ENCODE measurements at regions not wholly inside any gene's neighbourhood (a gene's known extent, or its start where the extent isn't known, plus 50 kb on each side); places are given as distances from the start of the nearest gene placed in this dataset.

DNA sequence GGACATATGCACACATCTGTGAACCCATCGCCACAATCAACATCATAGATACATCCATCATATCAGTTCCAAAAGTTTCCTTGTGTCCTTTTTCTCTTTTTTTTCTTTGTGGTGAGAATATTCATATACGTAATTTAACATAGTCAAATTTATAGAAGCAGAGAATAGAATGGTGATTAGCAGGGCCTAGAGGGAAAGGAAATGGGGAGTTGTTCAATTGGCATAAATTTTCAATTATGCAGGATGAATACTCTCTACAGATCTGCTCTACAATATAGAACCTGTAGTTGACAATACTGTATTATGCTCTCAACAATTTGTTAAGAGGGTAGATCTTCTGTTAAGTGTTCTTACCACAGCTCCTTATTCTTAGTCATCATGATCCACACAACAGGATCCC, 413.2 kb downstream of the SHISA9 start:
- H3K27me3 ChIP-seq (ENCODE audit: control insufficient read depth in 1 of 2, insufficient read depth in 2 of 2, low read length in 2 of 2): no peaks in the 10 kb centered on the region
- no peak overlapping the region for H3K27ac ChIP-seq (ENCODE audit: low read length)
- no peaks in the 10 kb centered on the region for H3K9me3 ChIP-seq (ENCODE audit: control insufficient read depth in 2 of 2, low read length in 2 of 2)
- H3K36me3 ChIP-seq (ENCODE audit: control insufficient read depth in 2 of 2, insufficient read depth in 2 of 2, low read length in 2 of 2): no peaks in the 10 kb centered on the region
- no peak overlapping the region for H3K9ac ChIP-seq (ENCODE audit: low read length in 2 of 2)
- H3K4me3 ChIP-seq (ENCODE audit: low read length in 2 of 2): no peak overlapping the region
- H3K4me1 ChIP-seq (ENCODE audit: control insufficient read depth, insufficient read depth, low read length): no peaks in the 10 kb centered on the region

DNA sequence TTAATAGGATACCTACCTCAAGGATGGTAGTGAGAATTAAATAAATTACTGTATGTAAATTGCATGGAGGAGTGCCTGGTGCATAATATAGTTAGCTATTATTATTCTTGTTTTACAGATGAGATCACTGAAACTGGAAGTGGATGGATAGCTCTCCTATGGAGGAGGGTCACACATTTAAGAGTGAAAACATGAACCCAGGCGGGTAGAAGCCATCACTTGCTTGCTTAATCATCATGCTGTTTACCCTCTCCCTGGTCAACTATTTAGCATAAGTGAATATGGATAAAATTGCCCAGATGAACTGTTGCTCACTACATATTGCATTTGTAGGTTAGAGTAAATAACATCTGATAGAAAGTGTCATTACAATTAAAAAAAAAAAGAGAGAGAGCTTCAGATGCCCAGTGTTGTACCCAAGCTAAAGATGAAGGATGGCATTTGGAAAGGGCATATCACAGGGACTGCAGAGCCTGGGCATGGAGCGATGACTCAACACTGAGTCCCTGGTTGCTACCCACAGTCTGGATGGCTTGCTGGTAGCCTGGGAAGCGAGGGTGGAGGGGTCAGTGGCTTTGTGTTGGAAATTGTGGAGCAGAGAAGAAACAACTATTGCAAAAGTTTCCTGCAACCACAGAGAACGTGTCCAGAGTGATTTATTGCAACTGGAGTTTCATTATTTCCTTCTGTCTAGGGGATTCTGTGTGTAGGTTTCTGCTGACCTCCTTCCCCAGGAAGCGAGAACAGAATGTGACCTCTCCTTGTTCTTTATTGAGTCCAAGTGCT, 414.4 kb downstream of the SHISA9 start:
- Histone ChIP-seq H3K36me3 (ENCODE audit: control insufficient read depth in 2 of 2, insufficient read depth in 2 of 2, low read length in 2 of 2) (no peaks in the 10 kb centered on the region), H3K9me3 (ENCODE audit: control insufficient read depth in 2 of 2, low read length in 2 of 2) (no peaks in the 10 kb centered on the region), H3K9ac (ENCODE audit: low read length in 2 of 2) (no peak overlapping the region), H3K27ac (ENCODE audit: low read length) (no peak overlapping the region), H3K27me3 (ENCODE audit: control insufficient read depth in 1 of 2, insufficient read depth in 2 of 2, low read length in 2 of 2) (no peaks in the 10 kb centered on the region), H3K4me1 (ENCODE audit: control insufficient read depth, insufficient read depth, low read length) (no peaks in the 10 kb centered on the region), H3K4me3 (ENCODE audit: low read length in 2 of 2) (no peak overlapping the region)

DNA sequence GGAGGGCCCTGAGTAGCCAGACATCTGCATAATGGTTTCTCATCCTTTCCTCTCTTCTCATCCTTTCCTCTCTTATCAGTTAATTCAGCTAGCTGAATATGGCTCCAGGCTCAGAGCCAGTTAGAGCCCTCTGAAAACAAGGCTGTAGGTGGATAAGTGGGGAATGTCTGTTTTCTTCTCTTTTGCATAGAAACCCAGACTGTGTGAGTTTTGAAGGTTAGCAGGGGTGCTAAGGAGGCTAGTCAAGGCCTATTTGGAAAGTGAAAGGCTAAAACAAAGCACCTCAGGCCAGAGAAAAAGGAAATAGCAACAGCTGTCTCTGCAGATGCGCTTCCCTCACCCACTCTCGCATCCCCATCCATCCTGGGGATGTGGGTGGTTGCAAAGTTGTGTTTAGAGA, 420.9 kb downstream of the SHISA9 start:
- Histone ChIP-seq H3K9ac (ENCODE audit: low read length in 2 of 2) (no peak overlapping the region), H3K27ac (ENCODE audit: low read length) (no peak overlapping the region), H3K27me3 (ENCODE audit: control insufficient read depth in 1 of 2, insufficient read depth in 2 of 2, low read length in 2 of 2) (no peaks in the 10 kb centered on the region), H3K9me3 (ENCODE audit: control insufficient read depth in 2 of 2, low read length in 2 of 2) (no peaks in the 10 kb centered on the region), H3K4me3 (ENCODE audit: low read length in 2 of 2) (no peak overlapping the region), H3K36me3 (ENCODE audit: control insufficient read depth in 2 of 2, insufficient read depth in 2 of 2, low read length in 2 of 2) (no peaks in the 10 kb centered on the region), H3K4me1 (ENCODE audit: control insufficient read depth, insufficient read depth, low read length) (no peaks in the 10 kb centered on the region)

DNA sequence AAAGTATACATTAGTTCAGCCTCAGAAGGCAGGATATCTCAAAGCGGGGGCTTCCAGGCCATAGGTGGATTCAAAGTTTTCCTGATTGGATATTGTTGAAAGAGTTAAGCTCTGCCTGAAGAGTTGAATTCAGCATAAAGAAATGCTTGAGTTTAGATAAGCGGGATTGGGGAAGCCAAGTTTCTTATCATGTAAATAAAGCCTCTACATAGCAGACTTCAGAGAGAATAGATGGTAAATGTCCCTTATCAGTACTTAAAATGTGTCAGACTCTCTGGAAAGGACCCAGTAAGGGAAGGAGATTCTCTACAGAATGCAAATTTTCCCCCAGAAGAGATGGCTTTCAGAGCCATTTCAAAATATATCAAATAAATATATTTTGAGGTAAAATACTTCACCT, 423.5 kb downstream of the SHISA9 start:
- Histone ChIP-seq H3K4me1 (ENCODE audit: control insufficient read depth, insufficient read depth, low read length) (no peaks in the 10 kb centered on the region), H3K9me3 (ENCODE audit: control insufficient read depth in 2 of 2, low read length in 2 of 2) (no peaks in the 10 kb centered on the region), H3K27me3 (ENCODE audit: control insufficient read depth in 1 of 2, insufficient read depth in 2 of 2, low read length in 2 of 2) (no peaks in the 10 kb centered on the region), H3K27ac (ENCODE audit: low read length) (no peak overlapping the region), H3K36me3 (ENCODE audit: control insufficient read depth in 2 of 2, insufficient read depth in 2 of 2, low read length in 2 of 2) (no peaks in the 10 kb centered on the region), H3K4me3 (ENCODE audit: low read length in 2 of 2) (no peak overlapping the region), H3K9ac (ENCODE audit: low read length in 2 of 2) (no peak overlapping the region)

DNA sequence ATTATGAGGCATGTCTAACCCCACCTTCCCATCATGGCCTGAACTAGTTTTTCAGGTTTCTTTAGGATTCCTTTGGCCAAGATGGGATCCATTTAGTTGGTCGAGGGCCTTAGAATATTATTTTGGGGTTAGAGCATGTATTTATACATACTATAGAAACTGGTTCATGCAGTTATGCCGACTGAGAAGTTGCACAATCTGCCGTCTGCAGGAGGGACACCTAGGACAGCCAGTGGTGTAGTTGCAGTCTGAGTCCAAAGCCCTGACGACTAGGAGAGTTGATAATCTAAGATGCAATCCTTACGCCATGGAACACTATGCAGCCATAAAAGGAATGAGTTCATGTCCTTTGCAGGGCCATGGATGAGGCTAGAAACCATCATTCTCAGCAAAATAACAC, 424.0 kb downstream of the SHISA9 start:
- H3K27ac ChIP-seq (ENCODE audit: low read length): no peak overlapping the region
- no peak overlapping the region for H3K4me3 ChIP-seq (ENCODE audit: low read length in 2 of 2)
- no peak overlapping the region for H3K9ac ChIP-seq (ENCODE audit: low read length in 2 of 2)
- H3K36me3 ChIP-seq (ENCODE audit: control insufficient read depth in 2 of 2, insufficient read depth in 2 of 2, low read length in 2 of 2): no peaks in the 10 kb centered on the region
- no peaks in the 10 kb centered on the region for H3K4me1 ChIP-seq (ENCODE audit: control insufficient read depth, insufficient read depth, low read length)
- no peaks in the 10 kb centered on the region for H3K27me3 ChIP-seq (ENCODE audit: control insufficient read depth in 1 of 2, insufficient read depth in 2 of 2, low read length in 2 of 2)
- no peaks in the 10 kb centered on the region for H3K9me3 ChIP-seq (ENCODE audit: control insufficient read depth in 2 of 2, low read length in 2 of 2)

DNA sequence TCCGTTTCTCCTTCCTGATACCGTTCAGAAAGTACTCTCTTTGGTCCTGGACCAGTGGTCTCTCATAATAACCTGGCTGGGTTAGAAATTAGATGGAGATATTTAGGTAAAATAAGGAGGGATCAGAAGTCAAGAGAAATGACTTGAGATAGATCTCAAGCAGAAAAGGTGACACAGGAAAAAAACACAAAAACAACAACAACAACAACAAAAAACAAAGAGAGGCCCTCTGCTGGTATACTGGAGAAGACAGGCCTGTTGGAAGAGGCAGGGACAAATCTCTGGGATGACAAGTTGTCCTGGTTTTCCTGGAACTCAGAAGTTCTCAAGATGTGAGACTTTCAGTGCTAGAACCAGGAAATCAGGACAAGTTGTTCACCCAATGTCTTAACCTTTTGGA, 430.5 kb downstream of the SHISA9 start:
- Histone ChIP-seq H3K36me3 (ENCODE audit: control insufficient read depth in 2 of 2, insufficient read depth in 2 of 2, low read length in 2 of 2) (no peaks in the 10 kb centered on the region), H3K4me1 (ENCODE audit: control insufficient read depth, insufficient read depth, low read length) (no peaks in the 10 kb centered on the region), H3K9me3 (ENCODE audit: control insufficient read depth in 2 of 2, low read length in 2 of 2) (no peaks in the 10 kb centered on the region), H3K27ac (ENCODE audit: low read length) (no peak overlapping the region), H3K4me3 (ENCODE audit: low read length in 2 of 2) (no peak overlapping the region), H3K27me3 (ENCODE audit: control insufficient read depth in 1 of 2, insufficient read depth in 2 of 2, low read length in 2 of 2) (peaks cover 0 to 2% of the 10 kb centered on the region in 2 donors), H3K9ac (ENCODE audit: low read length in 2 of 2) (no peak overlapping the region)

DNA sequence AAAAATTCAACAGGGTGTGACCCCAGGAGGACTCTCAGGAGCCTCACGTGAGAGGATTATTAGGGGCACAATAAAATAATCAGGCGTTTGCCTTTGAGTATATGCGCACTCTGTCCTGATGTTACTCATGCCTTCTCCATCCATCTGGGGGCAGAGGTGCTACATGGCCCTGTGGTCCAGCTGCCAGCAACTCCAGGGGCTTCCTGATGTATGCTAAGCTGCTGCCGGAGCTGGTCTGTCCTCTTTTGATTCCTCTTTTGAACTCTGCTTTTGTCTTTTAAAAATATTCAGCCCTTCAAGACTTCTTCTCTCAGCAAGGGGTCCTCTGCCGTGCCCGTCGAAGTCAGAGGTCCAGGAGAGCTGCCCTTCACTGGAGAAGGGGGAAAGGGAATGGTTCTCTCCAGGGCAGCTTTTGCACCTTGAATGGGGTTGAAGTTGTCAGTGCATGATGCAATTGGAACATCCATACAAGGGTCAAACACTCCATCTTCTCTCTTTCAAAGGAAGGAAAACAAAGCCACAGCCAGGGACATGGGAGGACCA, 431.4 kb downstream of the SHISA9 start:
- H3K27ac ChIP-seq (ENCODE audit: low read length): no peak overlapping the region
- H3K9ac ChIP-seq (ENCODE audit: low read length in 2 of 2): no peak overlapping the region
- peaks cover 0 to 2% of the 10 kb centered on the region in 2 donors for H3K27me3 ChIP-seq (ENCODE audit: control insufficient read depth in 1 of 2, insufficient read depth in 2 of 2, low read length in 2 of 2)
- no peaks in the 10 kb centered on the region for H3K9me3 ChIP-seq (ENCODE audit: control insufficient read depth in 2 of 2, low read length in 2 of 2)
- H3K4me1 ChIP-seq (ENCODE audit: control insufficient read depth, insufficient read depth, low read length): no peaks in the 10 kb centered on the region
- no peaks in the 10 kb centered on the region for H3K36me3 ChIP-seq (ENCODE audit: control insufficient read depth in 2 of 2, insufficient read depth in 2 of 2, low read length in 2 of 2)
- H3K4me3 ChIP-seq (ENCODE audit: low read length in 2 of 2): no peak overlapping the region

DNA sequence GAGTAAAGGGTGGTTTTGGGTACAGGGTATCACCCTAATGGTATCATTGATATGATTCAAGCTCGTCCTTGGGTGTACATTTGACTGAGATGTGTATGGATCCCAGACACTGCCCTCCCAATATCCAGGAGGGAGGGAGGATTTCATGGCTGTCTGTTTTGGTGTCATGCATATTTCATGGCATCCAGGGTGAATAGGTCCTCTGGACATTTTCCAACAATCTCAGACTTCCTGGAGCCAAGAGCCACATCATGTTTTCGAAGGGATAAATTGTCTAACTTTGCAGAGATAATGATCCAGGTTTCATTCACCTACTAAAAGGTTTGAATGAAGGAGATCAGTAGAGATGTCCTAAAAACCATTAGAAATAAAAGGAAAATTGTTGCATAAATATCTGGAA, 431.9 kb downstream of the SHISA9 start:
- no peak overlapping the region for H3K9ac ChIP-seq (ENCODE audit: low read length in 2 of 2)
- no peaks in the 10 kb centered on the region for H3K36me3 ChIP-seq (ENCODE audit: control insufficient read depth in 2 of 2, insufficient read depth in 2 of 2, low read length in 2 of 2)
- no peaks in the 10 kb centered on the region for H3K4me1 ChIP-seq (ENCODE audit: control insufficient read depth, insufficient read depth, low read length)
- H3K27me3 ChIP-seq (ENCODE audit: control insufficient read depth in 1 of 2, insufficient read depth in 2 of 2, low read length in 2 of 2): peaks cover 0 to 2% of the 10 kb centered on the region in 2 donors
- no peak overlapping the region for H3K4me3 ChIP-seq (ENCODE audit: low read length in 2 of 2)
- no peaks in the 10 kb centered on the region for H3K9me3 ChIP-seq (ENCODE audit: control insufficient read depth in 2 of 2, low read length in 2 of 2)
- H3K27ac ChIP-seq (ENCODE audit: low read length): no peak overlapping the region

DNA sequence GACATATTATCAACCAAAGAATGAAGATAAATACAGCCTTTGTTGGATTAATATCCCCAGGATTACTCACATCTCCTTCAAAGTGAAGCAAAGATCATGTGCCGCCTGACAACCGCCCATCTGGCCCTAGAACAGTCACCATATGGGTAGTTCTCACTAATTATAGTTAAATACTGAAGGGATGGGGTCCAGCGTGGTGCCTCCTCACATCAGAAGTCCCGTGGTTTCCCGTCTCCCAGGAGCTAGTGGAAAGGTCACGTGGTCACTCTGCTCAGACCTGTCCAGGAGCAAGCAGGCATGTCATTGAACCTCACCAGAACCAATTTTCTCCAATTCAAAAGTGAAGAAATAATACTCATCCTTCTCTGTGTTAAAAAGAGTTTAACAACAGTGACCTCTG, 434.5 kb downstream of the SHISA9 start:
- Histone ChIP-seq H3K4me1 (ENCODE audit: control insufficient read depth, insufficient read depth, low read length) (no peaks in the 10 kb centered on the region), H3K27ac (ENCODE audit: low read length) (no peak overlapping the region), H3K36me3 (ENCODE audit: control insufficient read depth in 2 of 2, insufficient read depth in 2 of 2, low read length in 2 of 2) (no peaks in the 10 kb centered on the region), H3K27me3 (ENCODE audit: control insufficient read depth in 1 of 2, insufficient read depth in 2 of 2, low read length in 2 of 2) (peaks cover 0 to 2% of the 10 kb centered on the region in 2 donors), H3K9me3 (ENCODE audit: control insufficient read depth in 2 of 2, low read length in 2 of 2) (no peaks in the 10 kb centered on the region), H3K4me3 (ENCODE audit: low read length in 2 of 2) (no peak overlapping the region), H3K9ac (ENCODE audit: low read length in 2 of 2) (no peak overlapping the region)

DNA sequence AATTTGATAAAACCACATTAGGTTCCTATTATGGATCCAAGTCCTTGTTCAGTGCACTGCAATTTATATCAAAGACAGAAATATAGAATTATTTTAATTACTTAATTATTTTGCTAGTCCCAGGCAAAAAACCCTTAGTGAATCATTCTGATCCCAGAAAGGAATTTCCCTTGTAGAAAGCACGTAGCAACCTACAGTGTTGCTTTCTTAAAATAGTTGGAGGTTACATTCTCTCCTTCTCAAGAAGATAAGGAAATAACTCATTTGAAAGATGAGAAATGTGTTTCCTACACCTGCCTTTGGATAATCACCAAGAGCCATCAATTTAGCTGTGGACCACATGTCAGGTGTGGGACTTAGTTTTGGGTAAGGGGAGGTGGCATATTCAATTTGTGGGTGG, 434.9 kb downstream of the SHISA9 start:
- H3K27ac ChIP-seq (ENCODE audit: low read length): no peak overlapping the region
- no peaks in the 10 kb centered on the region for H3K9me3 ChIP-seq (ENCODE audit: control insufficient read depth in 2 of 2, low read length in 2 of 2)
- peaks cover 0 to 2% of the 10 kb centered on the region in 2 donors for H3K27me3 ChIP-seq (ENCODE audit: control insufficient read depth in 1 of 2, insufficient read depth in 2 of 2, low read length in 2 of 2)
- no peak overlapping the region for H3K9ac ChIP-seq (ENCODE audit: low read length in 2 of 2)
- no peaks in the 10 kb centered on the region for H3K4me1 ChIP-seq (ENCODE audit: control insufficient read depth, insufficient read depth, low read length)
- no peaks in the 10 kb centered on the region for H3K36me3 ChIP-seq (ENCODE audit: control insufficient read depth in 2 of 2, insufficient read depth in 2 of 2, low read length in 2 of 2)
- no peak overlapping the region for H3K4me3 ChIP-seq (ENCODE audit: low read length in 2 of 2)

Data from stomach smooth muscle (tissue), 2 donors.